ENCODE measurements at regions not wholly inside any gene's neighbourhood (a gene's known extent, or its start where the extent isn't known, plus 50 kb on each side); places are given as distances from the start of the nearest gene placed in this dataset.

GRCh38 chr14:58904776-58905175 lies 267.0 kb downstream of the DACT1 start:
- Histone ChIP-seq H3K4me1 (ENCODE audit: control insufficient read depth, insufficient read depth, low read length) (no peaks in the 10 kb centered on the region), H3K27me3 (ENCODE audit: control insufficient read depth, insufficient read depth, low read length) (no peaks in the 10 kb centered on the region), H3K36me3 (ENCODE audit: control insufficient read depth, insufficient read depth, low read length) (no peaks in the 10 kb centered on the region), H3K4me3 (ENCODE audit: low read length) (no peak overlapping the region), H3K9me3 (ENCODE audit: control insufficient read depth, insufficient read depth, low read length) (no peaks in the 10 kb centered on the region), H3K27ac (ENCODE audit: low read length) (no peak overlapping the region)
- ATAC-seq (no peak), DNase-seq (no peak)
- TF ChIP-seq CTCF (IDR thresholded peaks at IDR 0.05) = no peak
- Mint-ChIP-seq H3K4me1 (no peaks in the 10 kb centered on the region), H3K36me3 (no peaks in the 10 kb centered on the region), H3K4me3 (no peak overlapping the region), H3K9me3 (peaks cover 0 to 3% of the 10 kb centered on the region in 2 donors), H3K27ac (no peak overlapping the region), H3K27me3 (ENCODE audit: low read depth in 2 of 2) (no peaks in the 10 kb centered on the region)
- WGBS (ENCODE audit: insufficient coverage) = 100% methylated on average over 1 of the region's 1 CpG
- intact Hi-C loops (cut with micrococcal nuclease) = no loop called here

DNA sequence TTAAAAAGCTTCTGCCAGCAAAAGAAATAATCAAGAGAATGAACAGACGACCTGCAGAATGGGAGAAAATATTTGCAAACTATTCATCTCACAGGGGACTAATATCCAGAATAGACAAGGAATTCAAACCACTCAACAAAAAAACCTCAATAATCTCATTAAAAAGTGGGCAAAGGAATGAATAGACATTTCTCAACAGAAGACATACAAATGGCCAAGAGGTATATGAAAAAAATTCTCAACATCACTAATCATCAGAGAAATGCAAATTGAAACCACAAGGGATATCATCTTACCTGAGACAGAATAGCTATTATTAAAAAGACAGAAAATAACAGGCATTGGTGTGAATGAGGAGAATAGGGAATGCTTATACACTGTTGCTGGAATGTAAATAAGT lies 270.0 kb downstream of the DACT1 start:
- intact Hi-C loops (cut with micrococcal nuclease) = no loop called here
- H3K27ac Mint-ChIP-seq = no peak overlapping the region
- ATAC-seq (no peak), DNase-seq (no peak)
- WGBS (ENCODE audit: insufficient coverage) = 63% methylated on average over 1 of the region's 1 CpG
- no peaks in the 10 kb centered on the region for H3K36me3 Mint-ChIP-seq
- Histone ChIP-seq H3K4me1 (ENCODE audit: control insufficient read depth, insufficient read depth, low read length) (no peaks in the 10 kb centered on the region), H3K9me3 (ENCODE audit: control insufficient read depth, insufficient read depth, low read length) (no peaks in the 10 kb centered on the region), H3K27me3 (ENCODE audit: control insufficient read depth, insufficient read depth, low read length) (no peaks in the 10 kb centered on the region), H3K27ac (ENCODE audit: low read length) (no peak overlapping the region), H3K4me3 (ENCODE audit: low read length) (no peak overlapping the region), H3K36me3 (ENCODE audit: control insufficient read depth, insufficient read depth, low read length) (no peaks in the 10 kb centered on the region)
- no peak for TF ChIP-seq CTCF (IDR thresholded peaks at IDR 0.05)
- H3K27me3 Mint-ChIP-seq (ENCODE audit: low read depth in 2 of 2) = no peaks in the 10 kb centered on the region
- H3K9me3 Mint-ChIP-seq = peaks cover 0 to 3% of the 10 kb centered on the region in 2 donors
- no peak overlapping the region for H3K4me3 Mint-ChIP-seq
- no peaks in the 10 kb centered on the region for H3K4me1 Mint-ChIP-seq

DNA sequence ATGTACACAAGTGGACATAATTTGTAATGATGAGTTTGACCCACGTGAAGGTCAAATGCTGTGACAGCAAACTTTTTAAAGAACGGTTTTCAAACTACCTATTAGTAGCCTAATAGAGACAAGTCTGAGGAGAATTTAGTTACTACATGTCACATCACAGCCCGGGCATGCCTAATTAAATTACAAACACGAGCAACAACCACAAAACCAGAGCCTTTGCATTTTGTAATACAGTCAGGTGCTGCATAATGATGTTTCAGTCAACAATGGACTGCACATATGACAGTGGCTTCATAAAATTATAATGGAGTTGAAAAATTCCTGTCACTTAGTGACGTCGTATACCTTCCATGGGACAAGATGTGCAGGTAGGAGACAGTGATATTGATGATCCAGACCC lies 274.5 kb downstream of the DACT1 start:
- DNase-seq (no peak), ATAC-seq (no peak)
- no peak for TF ChIP-seq CTCF (IDR thresholded peaks at IDR 0.05)
- no peaks in the 10 kb centered on the region for H3K27me3 ChIP-seq (ENCODE audit: control insufficient read depth, insufficient read depth, low read length)
- no peaks in the 10 kb centered on the region for H3K9me3 ChIP-seq (ENCODE audit: control insufficient read depth, insufficient read depth, low read length)
- Mint-ChIP-seq H3K4me3 (no peak overlapping the region), H3K27ac (no peak overlapping the region), H3K9me3 (no peaks in the 10 kb centered on the region), H3K4me1 (no peaks in the 10 kb centered on the region), H3K36me3 (no peaks in the 10 kb centered on the region), H3K27me3 (ENCODE audit: low read depth in 2 of 2) (no peaks in the 10 kb centered on the region)
- WGBS (ENCODE audit: insufficient coverage) = 100% methylated on average over 2 of the region's 6 CpGs
- H3K4me3 ChIP-seq (ENCODE audit: low read length) = no peak overlapping the region
- H3K4me1 ChIP-seq (ENCODE audit: control insufficient read depth, insufficient read depth, low read length) = no peaks in the 10 kb centered on the region
- intact Hi-C loops (cut with micrococcal nuclease) = no loop called here
- H3K36me3 ChIP-seq (ENCODE audit: control insufficient read depth, insufficient read depth, low read length) = no peaks in the 10 kb centered on the region
- H3K27ac ChIP-seq (ENCODE audit: low read length) = no peak overlapping the region

DNA sequence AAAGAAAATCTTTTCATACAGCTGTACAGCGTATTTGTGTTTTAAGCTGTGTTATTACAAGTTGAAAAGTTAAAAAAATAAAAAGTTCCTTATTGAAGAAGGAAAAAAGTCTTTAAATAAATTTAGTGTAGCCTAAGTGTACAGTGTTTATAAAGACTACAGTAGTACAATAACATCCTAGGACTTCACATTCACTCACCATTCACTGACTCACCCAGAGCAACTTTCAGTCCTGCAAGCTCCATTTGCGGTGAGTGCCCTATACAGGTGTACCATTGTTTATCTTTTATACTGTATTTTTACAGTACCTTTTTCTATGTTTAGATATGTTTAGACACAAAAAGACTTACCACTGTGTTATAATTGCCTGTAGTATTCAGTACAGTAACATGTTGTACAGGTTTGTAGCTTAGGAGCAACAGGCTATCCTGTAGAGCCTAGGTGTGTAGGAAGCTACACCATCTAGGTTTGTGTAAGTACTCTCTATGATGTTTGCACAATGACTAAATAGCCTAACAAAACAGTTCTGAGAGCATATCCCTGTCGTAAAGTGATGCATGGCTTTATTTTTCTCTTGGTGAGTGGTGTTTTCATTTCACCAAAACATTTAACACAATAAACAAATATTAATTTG lies 275.2 kb downstream of the DACT1 start:
- ATAC-seq (no peak), DNase-seq (no peak)
- Histone ChIP-seq H3K9me3 (ENCODE audit: control insufficient read depth, insufficient read depth, low read length) (no peaks in the 10 kb centered on the region), H3K36me3 (ENCODE audit: control insufficient read depth, insufficient read depth, low read length) (no peaks in the 10 kb centered on the region), H3K4me1 (ENCODE audit: control insufficient read depth, insufficient read depth, low read length) (no peaks in the 10 kb centered on the region), H3K27ac (ENCODE audit: low read length) (no peak overlapping the region), H3K4me3 (ENCODE audit: low read length) (no peak overlapping the region), H3K27me3 (ENCODE audit: control insufficient read depth, insufficient read depth, low read length) (no peaks in the 10 kb centered on the region)
- no peak for TF ChIP-seq CTCF (IDR thresholded peaks at IDR 0.05)
- Mint-ChIP-seq H3K27ac (no peak overlapping the region), H3K36me3 (no peaks in the 10 kb centered on the region), H3K9me3 (no peaks in the 10 kb centered on the region), H3K4me3 (no peak overlapping the region), H3K27me3 (ENCODE audit: low read depth in 2 of 2) (no peaks in the 10 kb centered on the region), H3K4me1 (no peaks in the 10 kb centered on the region)
- WGBS (ENCODE audit: insufficient coverage) = no CpG with 5 or more reads among the region's 3 CpGs
- intact Hi-C loops (cut with micrococcal nuclease) = no loop called here

Measured in natural killer cell (primary cell).